Breast epithelium (tissue), 4 donors: ENCODE measurements at regions not wholly inside any gene's neighbourhood (a gene's known extent, or its start where the extent isn't known, plus 50 kb on each side); places are given as distances from the start of the nearest gene placed in this dataset.
"Not testable (repeated sequence)": the region's sequence is repeated elsewhere in the genome, so short reads cannot be mapped to it uniquely, and the experiment has no call there.

ENCODE experiments used
- DNase-seq, 2 donors: peaks; one replicate each; pipeline ENCODE4 v3.0.0-alpha.2; 2019; ENCODE audit warnings: low spot score in 2 of 2
- H3K27ac ChIP-seq, 2 donors: fragments of 200-600 bp; sonication (generic) in 1 of 2; one replicate each; pipeline ENCODE4 v1.5.1; 2016 to 2019; ENCODE audit warnings: mild to moderate bottlenecking in 1 of 2
- H3K27me3 ChIP-seq, 2 donors: fragments of 200-600 bp; sonication (generic) in 1 of 2; one replicate each; pipeline versions ENCODE4 v1.5.1 to v1.6.0; 2017 to 2019; ENCODE audit warnings: control low read depth in 1 of 2, mild to moderate bottlenecking in 1 of 2
- H3K36me3 ChIP-seq: fragments of 200-600 bp; one replicate; pipeline ENCODE4 v1.5.1; 2019
- H3K4me1 ChIP-seq, 2 donors: fragments of 200-600 bp; sonication (generic); one replicate each; pipeline ENCODE4 v1.5.1; 2016 to 2019; ENCODE audit warnings: control low read depth in 1 of 2
- H3K4me3 ChIP-seq, 3 donors: fragments of 200-600 bp; sonication (generic); 1 replicate in 2 of 3; 2 replicates in 1 of 3; pipeline ENCODE4 v1.5.1; 2016 to 2019; ENCODE audit warnings: mild to moderate bottlenecking in 3 of 3, moderate library complexity in 2 of 3
- H3K9me3 ChIP-seq, 2 donors: fragments of 200-600 bp; sonication (generic) in 1 of 2; one replicate each; pipeline ENCODE4 v1.5.1; 2016 to 2019; ENCODE audit warnings: control low read depth in 1 of 2
- CTCF ChIP-seq, 3 donors: fragments of 450-650 bp; IDR thresholded peaks; one replicate each; pipeline ENCODE4 v1.5.1; 2016 to 2017; ENCODE audit warnings: antibody characterized with exemption in 3 of 3, mild to moderate bottlenecking in 3 of 3, moderate library complexity in 3 of 3
- POLR2A ChIP-seq: fragments of 450-650 bp; IDR thresholded peaks from one replicate; pipeline ENCODE4 v1.6.1; 2016; ENCODE audit warnings: antibody characterized with exemption, mild to moderate bottlenecking, moderate library complexity
- POLR2AphosphoS5 ChIP-seq, 3 donors: sonication (generic); formaldehyde crosslinking; IDR thresholded peaks; one replicate each; pipeline ENCODE4 v1.6.1; 2017; ENCODE audit warnings: antibody characterized with exemption in 3 of 3
- intact Hi-C: fragments of 100-400 bp; cut with DNase I; formaldehyde crosslinking; loops from one replicate; pipeline ENCODE4 v1.15.1; 2023; ENCODE audit warnings: low total_unique reads

GRCh38 chr11:134592391-134592990 is 180.4 kb upstream of the B3GAT1 start:
- Histone ChIP-seq H3K36me3 (no peaks in the 10 kb centered on the region), H3K4me3 (no peak overlapping the region), H3K4me1 (no peaks in the 10 kb centered on the region), H3K9me3 (no peaks in the 10 kb centered on the region), H3K27ac (no peak overlapping the region), H3K27me3 (no peaks in the 10 kb centered on the region)
- TF ChIP-seq CTCF (IDR thresholded peaks at IDR 0.05): no peak
- TF ChIP-seq POLR2AphosphoS5 (IDR thresholded peaks at IDR 0.05): no peak
- no peak for TF ChIP-seq POLR2A
- intact Hi-C loops: no loop called here
- no peak for DNase-seq

GRCh38 chr11:134591338-134591737 is 179.3 kb upstream of the B3GAT1 start:
- no peaks in the 10 kb centered on the region for H3K9me3 ChIP-seq
- intact Hi-C loops: no loop called here
- no peaks in the 10 kb centered on the region for H3K36me3 ChIP-seq
- no peak overlapping the region for H3K4me3 ChIP-seq
- H3K4me1 ChIP-seq: no peaks in the 10 kb centered on the region
- DNase-seq: no peak
- no peak overlapping the region for H3K27ac ChIP-seq
- TF ChIP-seq POLR2A (no peak), CTCF (IDR thresholded peaks at IDR 0.05) (no peak), POLR2AphosphoS5 (IDR thresholded peaks at IDR 0.05) (no peak)
- H3K27me3 ChIP-seq: no peaks in the 10 kb centered on the region

GRCh38 chr11:134589129-134589528 is 177.1 kb upstream of the B3GAT1 start:
- H3K27me3 ChIP-seq: no peaks in the 10 kb centered on the region
- no peaks in the 10 kb centered on the region for H3K36me3 ChIP-seq
- TF ChIP-seq CTCF (IDR thresholded peaks at IDR 0.05) (no peak), POLR2A (no peak), POLR2AphosphoS5 (IDR thresholded peaks at IDR 0.05) (no peak)
- no peaks in the 10 kb centered on the region for H3K4me1 ChIP-seq
- H3K4me3 ChIP-seq: no peak overlapping the region
- H3K9me3 ChIP-seq: no peaks in the 10 kb centered on the region
- intact Hi-C loops: no loop called here
- DNase-seq: no peak
- H3K27ac ChIP-seq: no peak overlapping the region

- H3K27me3 ChIP-seq, DNase-seq, intact Hi-C loops, H3K4me1 ChIP-seq, H3K36me3 ChIP-seq, H3K9me3 ChIP-seq, H3K4me3 ChIP-seq, H3K27ac ChIP-seq: not testable (repeated sequence)
These were observed 176.5 kb upstream of the B3GAT1 start for GRCh38 chr11:134588460-134589110.

GRCh38 chr11:134587345-134587744 is 175.3 kb upstream of the B3GAT1 start:
- H3K4me3 ChIP-seq: no peak overlapping the region
- H3K27me3 ChIP-seq: no peaks in the 10 kb centered on the region
- no peak overlapping the region for H3K27ac ChIP-seq
- intact Hi-C loops: no loop called here
- no peaks in the 10 kb centered on the region for H3K4me1 ChIP-seq
- H3K9me3 ChIP-seq: no peaks in the 10 kb centered on the region
- TF ChIP-seq POLR2AphosphoS5 (IDR thresholded peaks at IDR 0.05) (no peak), POLR2A (no peak), CTCF (IDR thresholded peaks at IDR 0.05) (no peak)
- no peaks in the 10 kb centered on the region for H3K36me3 ChIP-seq
- no peak for DNase-seq
